H9 (cell line): ENCODE measurements at regions not wholly inside any gene's neighbourhood (a gene's known extent, or its start where the extent isn't known, plus 50 kb on each side); places are given as distances from the start of the nearest gene placed in this dataset.

ENCODE experiments used
- DNase-seq: peaks from one replicate; pipeline ENCODE4 v3.0.0-alpha.2; 2017
- H2AFZ ChIP-seq: one replicate; pipeline ENCODE4 v1.6.1; 2013; ENCODE audit warnings: mild to moderate bottlenecking, low read length, control low read depth, moderate library complexity
- H2AK5ac ChIP-seq: 2 replicates; pipeline ENCODE4 v1.6.1; 2013; ENCODE audit warnings: low read length, control low read depth, mixed read lengths; ENCODE audit not compliant: insufficient read length
- H2BK120ac ChIP-seq: one replicate; pipeline ENCODE4 v1.6.1; 2013; ENCODE audit warnings: low read depth, mild to moderate bottlenecking, low read length, control low read depth, inconsistent platforms; ENCODE audit not compliant: poor library complexity, severe bottlenecking
- H2BK12ac ChIP-seq: 2 replicates; pipeline ENCODE4 v1.6.1; 2013; ENCODE audit warnings: low read length, control low read depth, mixed read lengths, low read depth; ENCODE audit not compliant: insufficient read length
- H2BK15ac ChIP-seq: 2 replicates; pipeline ENCODE4 v1.6.1; 2013; ENCODE audit warnings: low read depth, low read length, control low read depth
- H2BK20ac ChIP-seq: one replicate; pipeline ENCODE4 v1.6.1; 2013; ENCODE audit warnings: low read depth, mild to moderate bottlenecking, low read length, control low read depth, inconsistent platforms; ENCODE audit not compliant: poor library complexity, severe bottlenecking
- H2BK5ac ChIP-seq: 2 replicates; pipeline ENCODE4 v1.6.1; 2013; ENCODE audit warnings: low read length, control low read depth, mixed read lengths; ENCODE audit not compliant: insufficient read length
- H3K14ac ChIP-seq: 2 replicates; pipeline ENCODE4 v1.6.1; 2013; ENCODE audit warnings: low read length, control low read depth; ENCODE audit not compliant: insufficient read depth
- H3K18ac ChIP-seq: 2 replicates; pipeline ENCODE4 v1.6.1; 2013; ENCODE audit warnings: low read depth, mild to moderate bottlenecking, mixed read lengths, low read length, control low read depth; ENCODE audit not compliant: insufficient read length
- H3K23ac ChIP-seq: 2 replicates; pipeline ENCODE4 v1.6.1; 2013; ENCODE audit warnings: low read length, control low read depth, mixed read lengths, low read depth; ENCODE audit not compliant: insufficient read length
- H3K23me2 ChIP-seq: 2 replicates; pipeline ENCODE4 v1.6.1; 2013; ENCODE audit warnings: low read depth, mild to moderate bottlenecking, mixed read lengths, low read length, control low read depth; ENCODE audit not compliant: insufficient read length, poor library complexity, severe bottlenecking
- H3K27ac ChIP-seq: 2 replicates; pipeline ENCODE4 v1.5.1; 2013; ENCODE audit warnings: low read length, control low read depth, mixed read lengths, low read depth; ENCODE audit not compliant: insufficient read length
- H3K27me3 ChIP-seq: 2 replicates; pipeline ENCODE4 v1.6.1; 2013; ENCODE audit warnings: low read length, control low read depth, inconsistent platforms; ENCODE audit not compliant: insufficient read depth
- H3K4ac ChIP-seq: 2 replicates; pipeline ENCODE4 v1.6.1; 2013; ENCODE audit warnings: low read depth, mild to moderate bottlenecking, control low read depth, inconsistent platforms, low read length, moderate library complexity
- H3K4me1 ChIP-seq: 2 replicates; pipeline ENCODE4 v1.6.1; 2013; ENCODE audit warnings: low read length, control low read depth, inconsistent platforms; ENCODE audit not compliant: insufficient read depth
- H3K4me2 ChIP-seq: 2 replicates; pipeline ENCODE4 v1.6.1; 2013; ENCODE audit warnings: low read length, control low read depth, mixed read lengths; ENCODE audit not compliant: insufficient read length, insufficient read depth
- H3K56ac ChIP-seq: 2 replicates; pipeline ENCODE4 v1.6.1; 2013; ENCODE audit warnings: low read depth, mild to moderate bottlenecking, mixed read lengths, low read length, control low read depth; ENCODE audit not compliant: insufficient read length
- H3K79me1 ChIP-seq: 2 replicates; pipeline ENCODE4 v1.6.1; 2013; ENCODE audit warnings: low read depth, mild to moderate bottlenecking, moderate library complexity, low read length, control low read depth, inconsistent platforms; ENCODE audit not compliant: insufficient read depth, poor library complexity, severe bottlenecking
- H3K79me2 ChIP-seq: 2 replicates; pipeline ENCODE4 v1.6.1; 2013; ENCODE audit warnings: low read length, control low read depth, inconsistent platforms; ENCODE audit not compliant: insufficient read depth
- H3K9ac ChIP-seq: 2 replicates; pipeline ENCODE4 v1.6.1; 2013; ENCODE audit warnings: low read length, control low read depth, mixed read lengths; ENCODE audit not compliant: insufficient read length; ENCODE audit errors: extremely low read depth
- H3K9me3 ChIP-seq: one replicate; pipeline ENCODE4 v1.6.1; 2013; ENCODE audit warnings: low read depth, low read length, inconsistent platforms; ENCODE audit not compliant: control insufficient read depth
- H3T11ph ChIP-seq: one replicate; pipeline ENCODE4 v1.6.1; 2013; ENCODE audit warnings: mild to moderate bottlenecking, low read length, control low read depth, inconsistent platforms
- H4K20me1 ChIP-seq: one replicate; pipeline ENCODE4 v1.6.1; 2013; ENCODE audit not compliant: control insufficient read depth, insufficient read length, insufficient read depth
- H4K5ac ChIP-seq: 2 replicates; pipeline ENCODE4 v1.6.1; 2013; ENCODE audit warnings: low read depth, mild to moderate bottlenecking, mixed read lengths, low read length, control low read depth; ENCODE audit not compliant: insufficient read length
- H4K8ac ChIP-seq: replicated peaks from 2 replicates; pipeline ENCODE4 v1.6.1; 2013; ENCODE audit warnings: low read length, control low read depth, mixed read lengths, low read depth; ENCODE audit not compliant: insufficient read length
- H4K91ac ChIP-seq: 2 replicates; pipeline ENCODE4 v1.6.1; 2013; ENCODE audit warnings: low read depth, mild to moderate bottlenecking, moderate library complexity, mixed read lengths, low read length, control low read depth; ENCODE audit not compliant: insufficient read length
- H3K27ac Mint-ChIP-seq, 3 experiments: 2 replicates in 2 of 3; 3 replicates in 1 of 3; pipeline ENCODE4 v1.8.0; 2020 to 2021; ENCODE audit warnings: mixed read lengths in 3 of 3, mild to moderate bottlenecking in 1 of 3, moderate library complexity in 1 of 3
- H3K27me3 Mint-ChIP-seq: 2 replicates; pipeline ENCODE4 v1.8.0; 2021; ENCODE audit warnings: low read depth, mild to moderate bottlenecking, moderate library complexity, mixed read lengths
- H3K36me3 Mint-ChIP-seq, 3 experiments: 2 replicates in 2 of 3; 3 replicates in 1 of 3; pipeline ENCODE4 v1.8.0; 2020 to 2021; ENCODE audit warnings: low read depth in 3 of 3, mixed read lengths in 3 of 3; ENCODE audit not compliant: insufficient read depth in 1 of 3
- H3K4me1 Mint-ChIP-seq, 2 experiments: 2 replicates each; pipeline ENCODE4 v1.8.0; 2020; ENCODE audit warnings: mixed read lengths in 2 of 2
- H3K4me3 Mint-ChIP-seq, 2 experiments: 2 replicates in 1 of 2; 3 replicates in 1 of 2; pipeline ENCODE4 v1.8.0; 2020 to 2021; ENCODE audit warnings: mild to moderate bottlenecking in 2 of 2, mixed read lengths in 2 of 2, moderate library complexity in 1 of 2
- H3K9me3 Mint-ChIP-seq, 2 experiments: 2 replicates in 1 of 2; 3 replicates in 1 of 2; pipeline ENCODE4 v1.8.0; 2020; ENCODE audit warnings: mild to moderate bottlenecking in 2 of 2, mixed read lengths in 2 of 2, moderate library complexity in 1 of 2
- WGBS: extraction: QIAGEN DNeasy Blood & Tissue Kit; methylation state at CpG from one replicate; pipeline ENCODE4 v1.1.7; 2013; ENCODE audit warnings: missing lambda C conversion rate, low lambda C conversion rate, mixed read lengths; ENCODE audit not compliant: insufficient read length; ENCODE audit errors: extremely low coverage; 5-methylcytosine and 5-hydroxymethylcytosine counted together
- TF ChIP-seq, protein P1 (sequence below): fragments of 200-600 bp; sonication (generic); conservative IDR thresholded peaks from 3 replicates; pipeline ENCODE4 v1.8.0; 2021; ENCODE audit warnings: antibody characterized with exemption, mild to moderate bottlenecking

DNA sequence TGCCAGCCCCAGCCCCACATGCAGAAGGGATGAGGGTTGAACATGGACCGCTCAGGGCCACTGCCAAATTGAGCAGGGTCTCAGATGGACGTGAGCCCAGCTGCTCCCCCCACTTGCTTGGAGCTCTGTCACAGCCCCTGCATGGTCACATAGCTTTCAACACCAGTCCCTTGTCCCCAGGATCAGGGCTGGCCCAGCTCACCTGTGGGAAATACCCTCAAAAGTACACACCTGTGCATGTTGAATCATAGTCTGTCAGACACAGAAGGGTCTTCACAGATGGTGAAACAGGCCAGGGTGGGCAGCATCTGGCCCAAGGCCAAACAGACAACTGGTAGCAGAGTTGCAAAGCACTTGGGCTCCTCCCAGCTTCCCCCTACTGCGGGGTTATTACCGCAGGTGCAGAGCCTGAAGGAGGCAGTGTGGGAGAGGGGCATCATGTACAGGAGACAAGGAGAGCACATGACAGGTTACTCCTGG is 77.6 kb upstream of the UNC5B start:
- H2AFZ ChIP-seq: no peak overlapping the region
- H3K4ac ChIP-seq: no peak overlapping the region
- peaks cover 7% of the 10 kb centered on the region; the same call in 1 of the 2 replicates for H3K4me1 ChIP-seq
- H3K9me3 Mint-ChIP-seq: no peaks in the 10 kb centered on the region
- no peak overlapping the region for H2BK15ac ChIP-seq
- H3K4me1 Mint-ChIP-seq: peaks cover 24 to 26% of the 10 kb centered on the region in 2 experiments
- H3K9me3 ChIP-seq: no peaks in the 10 kb centered on the region
- H3K27ac Mint-ChIP-seq: no peak overlapping the region
- no peak overlapping the region for H4K8ac ChIP-seq
- H3K18ac ChIP-seq: no peak overlapping the region
- no peak overlapping the region for H2BK120ac ChIP-seq
- no peak overlapping the region for H3K4me2 ChIP-seq
- H3K23ac ChIP-seq: no peak overlapping the region
- H3K56ac ChIP-seq: no peak overlapping the region
- TF ChIP-seq, protein P1, sequence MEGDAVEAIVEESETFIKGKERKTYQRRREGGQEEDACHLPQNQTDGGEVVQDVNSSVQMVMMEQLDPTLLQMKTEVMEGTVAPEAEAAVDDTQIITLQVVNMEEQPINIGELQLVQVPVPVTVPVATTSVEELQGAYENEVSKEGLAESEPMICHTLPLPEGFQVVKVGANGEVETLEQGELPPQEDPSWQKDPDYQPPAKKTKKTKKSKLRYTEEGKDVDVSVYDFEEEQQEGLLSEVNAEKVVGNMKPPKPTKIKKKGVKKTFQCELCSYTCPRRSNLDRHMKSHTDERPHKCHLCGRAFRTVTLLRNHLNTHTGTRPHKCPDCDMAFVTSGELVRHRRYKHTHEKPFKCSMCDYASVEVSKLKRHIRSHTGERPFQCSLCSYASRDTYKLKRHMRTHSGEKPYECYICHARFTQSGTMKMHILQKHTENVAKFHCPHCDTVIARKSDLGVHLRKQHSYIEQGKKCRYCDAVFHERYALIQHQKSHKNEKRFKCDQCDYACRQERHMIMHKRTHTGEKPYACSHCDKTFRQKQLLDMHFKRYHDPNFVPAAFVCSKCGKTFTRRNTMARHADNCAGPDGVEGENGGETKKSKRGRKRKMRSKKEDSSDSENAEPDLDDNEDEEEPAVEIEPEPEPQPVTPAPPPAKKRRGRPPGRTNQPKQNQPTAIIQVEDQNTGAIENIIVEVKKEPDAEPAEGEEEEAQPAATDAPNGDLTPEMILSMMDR: peak; percentile 38; the same call in 2 of the 3 replicates
- no peaks in the 10 kb centered on the region for H3K23me2 ChIP-seq
- H2BK5ac ChIP-seq: no peak overlapping the region
- H3K27me3 ChIP-seq: no peaks in the 10 kb centered on the region
- no peak overlapping the region for H3K14ac ChIP-seq
- DNase-seq: peak; percentile 44
- H4K91ac ChIP-seq: no peak overlapping the region
- no peak overlapping the region for H2BK20ac ChIP-seq
- H3K27ac ChIP-seq: no peak overlapping the region
- no peak overlapping the region for H4K5ac ChIP-seq
- H2AK5ac ChIP-seq: no peak overlapping the region
- H4K20me1 ChIP-seq: no peaks in the 10 kb centered on the region
- H2BK12ac ChIP-seq: no peak overlapping the region
- H3T11ph ChIP-seq: no peak overlapping the region
- H3K79me2 ChIP-seq: no peaks in the 10 kb centered on the region
- H3K79me1 ChIP-seq: no peaks in the 10 kb centered on the region
- H3K9ac ChIP-seq: no peak overlapping the region
- H3K27me3 Mint-ChIP-seq: peaks cover 15% of the 10 kb centered on the region
- H3K4me3 Mint-ChIP-seq: no peak overlapping the region
- no CpG with 5 or more reads among the region's 4 CpGs for WGBS
- no peaks in the 10 kb centered on the region for H3K36me3 Mint-ChIP-seq
